Activated naive CD8-positive, alpha-beta T cell treated with anti-CD3 and anti-CD28 coated beads, Interleukin-2, amount 50 U/mL, for 24 hours (primary cell): ENCODE measurements at regions not wholly inside any gene's neighbourhood (a gene's known extent, or its start where the extent isn't known, plus 50 kb on each side); places are given as distances from the start of the nearest gene placed in this dataset.
"Not testable (repeated sequence)": the region's sequence is repeated elsewhere in the genome, so short reads cannot be mapped to it uniquely, and the experiment has no call there.

Experiments used
- ATAC-seq: fragments of 150-1000 bp; cut with Tn5 transposase; one replicate; pipeline ENCODE4 v1.10.0; 2021
- DNase-seq: peaks from one replicate; pipeline ENCODE4 v3.0.0; 2021
- H3K27ac Mint-ChIP-seq: one replicate; pipeline ENCODE4 v1.8.0; 2021; ENCODE audit warnings: mild to moderate bottlenecking, mixed read lengths
- H3K27me3 Mint-ChIP-seq: one replicate; pipeline ENCODE4 v1.8.0; 2021; ENCODE audit warnings: mixed read lengths
- H3K36me3 Mint-ChIP-seq: one replicate; pipeline ENCODE4 v1.8.0; 2021; ENCODE audit warnings: low read depth, mixed read lengths
- H3K4me1 Mint-ChIP-seq: one replicate; pipeline ENCODE4 v1.8.0; 2021; ENCODE audit warnings: mixed read lengths
- H3K4me3 Mint-ChIP-seq: one replicate; pipeline ENCODE4 v1.8.0; 2021; ENCODE audit warnings: mild to moderate bottlenecking, moderate library complexity, mixed read lengths
- H3K9me3 Mint-ChIP-seq: one replicate; pipeline ENCODE4 v1.8.0; 2021; ENCODE audit warnings: mixed read lengths

DNA sequence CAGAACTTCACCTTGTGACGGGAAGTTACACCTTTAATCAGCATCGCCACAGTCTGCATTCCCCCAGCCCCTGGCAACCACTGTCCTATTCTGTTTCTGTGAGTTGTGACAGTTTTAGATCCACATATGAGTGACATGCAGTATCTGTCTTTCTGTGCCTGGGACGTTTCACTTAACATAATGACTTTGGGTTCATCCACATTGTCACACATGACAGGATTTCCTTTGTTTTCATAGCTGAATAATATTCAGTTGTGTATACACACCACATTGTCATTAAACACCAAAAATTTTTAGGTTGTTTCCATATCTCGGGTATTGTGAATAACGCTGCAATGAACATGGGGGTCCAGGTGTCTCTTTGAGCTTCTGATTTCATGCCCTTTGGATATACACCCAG, 62.6 kb upstream of the BDH1 start:
- H3K27ac Mint-ChIP-seq: not testable (repeated sequence)

GRCh38 chr3:197615430-197615829, 59.7 kb upstream of the BDH1 start:
- Mint-ChIP-seq H3K4me1 (peaks cover 16% of the 10 kb centered on the region), H3K9me3 (peaks cover 24% of the 10 kb centered on the region), H3K36me3 (peaks cover 72% of the 10 kb centered on the region), H3K4me3 (no peak overlapping the region), H3K27ac (no peak overlapping the region), H3K27me3 (no peaks in the 10 kb centered on the region)
- ATAC-seq: no peak
- DNase-seq: no peak

More for the DNA sequence above, 62.6 kb upstream of the BDH1 start:
- H3K4me3 Mint-ChIP-seq, DNase-seq, H3K27me3 Mint-ChIP-seq, H3K4me1 Mint-ChIP-seq, ATAC-seq: not testable (repeated sequence)
- Mint-ChIP-seq H3K36me3 (peaks cover 66% of the 10 kb centered on the region), H3K9me3 (peaks cover 24% of the 10 kb centered on the region)

- H3K27ac Mint-ChIP-seq: peak overlapping the region; percentile 6
- H3K4me1 Mint-ChIP-seq: peaks cover 17% of the 10 kb centered on the region
- H3K27me3 Mint-ChIP-seq, DNase-seq, H3K4me3 Mint-ChIP-seq, ATAC-seq: not testable (repeated sequence)
- peaks cover 24% of the 10 kb centered on the region for H3K9me3 Mint-ChIP-seq
- H3K36me3 Mint-ChIP-seq: peaks cover 76% of the 10 kb centered on the region
These were observed 58.4 kb upstream of the BDH1 start for GRCh38 chr3:197614134-197614533.

DNA sequence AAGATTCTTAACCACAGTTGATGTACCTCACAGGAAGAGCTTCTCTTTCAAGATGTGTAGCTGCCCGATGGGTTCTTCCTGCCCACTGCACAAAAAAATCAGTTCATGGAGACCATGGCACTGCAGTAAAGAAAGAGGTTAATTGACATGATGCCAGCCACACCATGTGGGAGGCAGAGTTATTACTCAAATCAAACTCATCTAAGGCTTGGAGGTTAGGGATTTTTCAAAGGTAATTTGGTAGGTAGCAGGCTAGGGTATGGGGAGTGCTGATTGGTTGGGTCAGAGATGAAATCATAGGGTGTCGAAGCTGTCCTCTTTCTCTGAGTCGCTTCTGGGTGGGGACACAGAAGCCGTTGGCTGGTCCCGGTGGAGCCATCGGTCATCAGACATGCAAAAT, 57.4 kb upstream of the BDH1 start:
- Mint-ChIP-seq H3K4me3 (peak overlapping the region; percentile 9), H3K36me3 (peaks cover 76% of the 10 kb centered on the region), H3K27ac (peak overlapping the region; percentile 58)

GRCh38 chr3:197611255-197611654, 55.5 kb upstream of the BDH1 start:
- no peak overlapping the region for H3K27ac Mint-ChIP-seq
- H3K36me3 Mint-ChIP-seq: peaks cover 71% of the 10 kb centered on the region
- ATAC-seq: no peak

More for the DNA sequence above, 57.4 kb upstream of the BDH1 start:
- peaks cover 18% of the 10 kb centered on the region for H3K4me1 Mint-ChIP-seq
- DNase-seq (no peak), ATAC-seq (peak; percentile 87)
- peaks cover 24% of the 10 kb centered on the region for H3K9me3 Mint-ChIP-seq
- no peaks in the 10 kb centered on the region for H3K27me3 Mint-ChIP-seq

GRCh38 chr3:197606468-197606867, 50.7 kb upstream of the BDH1 start:
- H3K27me3 Mint-ChIP-seq: no peaks in the 10 kb centered on the region
- DNase-seq (no peak), ATAC-seq (no peak)
- peaks cover 4% of the 10 kb centered on the region for H3K4me1 Mint-ChIP-seq
- no peak overlapping the region for H3K27ac Mint-ChIP-seq
- H3K36me3 Mint-ChIP-seq: peaks cover 40% of the 10 kb centered on the region
- H3K4me3 Mint-ChIP-seq: no peak overlapping the region
- H3K9me3 Mint-ChIP-seq: no peaks in the 10 kb centered on the region

More at GRCh38 chr3:197611255-197611654, 55.5 kb upstream of the BDH1 start:
- peaks cover 18% of the 10 kb centered on the region for H3K4me1 Mint-ChIP-seq
- H3K4me3 Mint-ChIP-seq: no peak overlapping the region
- no peaks in the 10 kb centered on the region for H3K27me3 Mint-ChIP-seq
- peaks cover 19% of the 10 kb centered on the region for H3K9me3 Mint-ChIP-seq
- no peak for DNase-seq
